Transverse colon (tissue), 4 donors: ENCODE measurements at regions not wholly inside any gene's neighbourhood (a gene's known extent, or its start where the extent isn't known, plus 50 kb on each side); places are given as distances from the start of the nearest gene placed in this dataset.

ENCODE experiments used
- DNase-seq: peaks from one replicate; pipeline ENCODE4 v3.0.0-alpha.2; 2019
- H3K27ac ChIP-seq, 4 donors: fragments of 200-600 bp; sonication (generic); 2 replicates each; pipeline ENCODE4 v1.5.1; 2016 to 2018; ENCODE audit warnings: inconsistent platforms in 4 of 4
- H3K27me3 ChIP-seq: fragments of 200-600 bp; sonication (generic); 2 replicates; pipeline ENCODE4 v1.5.1; 2017; ENCODE audit warnings: inconsistent platforms
- H3K36me3 ChIP-seq, 4 donors: fragments of 200-600 bp; sonication (generic); 2 replicates each; pipeline ENCODE4 v1.5.1; 2017 to 2019; ENCODE audit warnings: inconsistent platforms in 4 of 4
- H3K4me1 ChIP-seq, 4 donors: fragments of 200-600 bp; sonication (generic); 2 replicates each; pipeline ENCODE4 v1.5.1; 2017 to 2020; ENCODE audit warnings: inconsistent platforms in 4 of 4
- H3K4me3 ChIP-seq, 4 donors: fragments of 200-600 bp; sonication (generic); 1 replicate in 1 of 4; 2 replicates in 3 of 4; pipeline versions ENCODE4 v1.5.1 to v1.6.1; 2017 to 2019; ENCODE audit warnings: inconsistent platforms in 4 of 4
- H3K9me3 ChIP-seq, 2 donors: fragments of 200-600 bp; sonication (generic); 2 replicates each; pipeline ENCODE4 v1.5.1; 2017 to 2019; ENCODE audit warnings: inconsistent platforms in 2 of 2
- CTCF ChIP-seq, 5 experiments: fragments of 200-600 bp in 3 of 5; fragments of 450-650 bp in 2 of 5; sonication (generic) in 3 of 5; IDR thresholded peaks; 1 replicate in 2 of 5; 2 replicates in 3 of 5; pipeline ENCODE4 v1.5.1; 2016 to 2017; ENCODE audit warnings: antibody characterized with exemption in 5 of 5, inconsistent platforms in 3 of 5, mild to moderate bottlenecking in 2 of 5, moderate library complexity in 1 of 5
- EP300 ChIP-seq: sonication (generic); formaldehyde crosslinking; IDR thresholded peaks from one replicate; pipeline ENCODE4 v1.6.1; 2017; ENCODE audit warnings: antibody characterized with exemption, low read depth
- POLR2A ChIP-seq: fragments of 450-650 bp; IDR thresholded peaks from one replicate; pipeline ENCODE4 v1.6.1; 2016; ENCODE audit warnings: antibody characterized with exemption, mild to moderate bottlenecking, moderate library complexity
- POLR2AphosphoS5 ChIP-seq, 3 donors: sonication (generic); formaldehyde crosslinking; IDR thresholded peaks; one replicate each; pipeline ENCODE4 v1.6.1; 2016; ENCODE audit warnings: antibody characterized with exemption in 3 of 3
- WGBS, 2 donors: methylation state at CpG; one replicate each; pipeline ENCODE4 v1.1.5; 2018; ENCODE audit warnings: low coverage in 1 of 2; 5-methylcytosine and 5-hydroxymethylcytosine counted together
- in situ Hi-C, 4 donors: fragments of 200-750 bp; cut with MboI; loops; one replicate each; pipeline versions ENCODE4 v1.15.0 to v1.15.1; 2017; ENCODE audit warnings: low sequenced_read_pairs in 3 of 4, low pct_ligation_motif_present in 1 of 4, low pct_unique_long_range_greater_than_20kb in 1 of 4
- intact Hi-C: fragments of 100-400 bp; cut with DNase I; formaldehyde crosslinking; loops from one replicate; pipeline ENCODE4 v1.15.1; 2023; ENCODE audit warnings: low total_unique reads

DNA sequence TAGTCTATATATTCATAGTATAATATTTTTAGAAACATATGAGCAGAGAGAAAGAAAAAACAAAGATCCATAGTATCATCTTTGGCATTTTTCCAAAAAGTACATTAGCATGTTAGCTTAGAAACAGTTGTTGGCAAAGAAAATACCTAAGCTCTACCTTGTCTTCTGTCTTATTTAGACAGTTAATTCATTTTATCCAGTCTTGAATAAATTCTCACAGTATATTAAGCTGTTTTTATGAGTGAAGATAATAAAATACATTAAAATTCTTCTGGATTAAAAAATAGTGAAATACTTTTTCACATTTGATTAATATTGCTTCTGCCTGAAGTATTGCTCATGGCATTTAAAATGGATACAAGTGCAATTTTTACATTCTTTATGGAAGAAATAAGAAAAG, 145.2 kb downstream of the ZIC1 start:
- no peak overlapping the region for H3K4me3 ChIP-seq
- DNase-seq: no peak
- no peaks in the 10 kb centered on the region for H3K9me3 ChIP-seq
- intact Hi-C loops: no loop called here
- no peaks in the 10 kb centered on the region for H3K4me1 ChIP-seq
- H3K27me3 ChIP-seq: no peaks in the 10 kb centered on the region
- no peak for TF ChIP-seq POLR2A
- no peak for TF ChIP-seq EP300
- no peak for TF ChIP-seq POLR2AphosphoS5 (IDR thresholded peaks at IDR 0.05)
- TF ChIP-seq CTCF (IDR thresholded peaks at IDR 0.05): no peak
- no peak overlapping the region for H3K27ac ChIP-seq
- no peaks in the 10 kb centered on the region for H3K36me3 ChIP-seq
- in situ Hi-C loops: no loop called here

DNA sequence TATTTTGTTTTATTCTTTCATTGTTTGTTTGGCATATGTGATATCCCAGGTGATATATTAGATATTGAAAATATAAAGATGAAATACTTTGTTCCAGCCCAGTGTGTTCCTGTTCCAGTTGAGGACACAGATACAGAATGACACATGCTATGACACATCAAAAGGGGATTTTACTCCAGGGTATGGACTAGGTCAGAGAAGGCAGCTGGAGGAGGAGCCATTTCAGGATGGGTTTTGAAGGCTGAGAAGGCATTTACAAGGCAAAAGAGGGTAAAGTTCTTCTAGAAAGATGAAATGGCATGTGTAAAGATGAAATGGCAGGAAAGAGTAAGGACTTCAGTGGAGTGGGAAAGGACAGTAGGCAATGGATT, 163.8 kb downstream of the ZIC1 start:
- no peak for TF ChIP-seq EP300
- TF ChIP-seq CTCF (IDR thresholded peaks at IDR 0.05): no peak
- no peak for TF ChIP-seq POLR2A
- TF ChIP-seq POLR2AphosphoS5 (IDR thresholded peaks at IDR 0.05): no peak
- no peak for DNase-seq
- Histone ChIP-seq H3K9me3 (no peaks in the 10 kb centered on the region), H3K4me3 (no peak overlapping the region), H3K36me3 (no peaks in the 10 kb centered on the region), H3K27ac (no peak overlapping the region), H3K27me3 (no peaks in the 10 kb centered on the region), H3K4me1 (no peaks in the 10 kb centered on the region)
- in situ Hi-C loops: no loop called here
- intact Hi-C loops: no loop called here

GRCh38 chr3:147574621-147575020, 165.5 kb downstream of the ZIC1 start:
- H3K4me1 ChIP-seq: no peaks in the 10 kb centered on the region
- no peak for TF ChIP-seq POLR2AphosphoS5 (IDR thresholded peaks at IDR 0.05)
- no peak for TF ChIP-seq POLR2A
- no peak for TF ChIP-seq CTCF (IDR thresholded peaks at IDR 0.05)
- TF ChIP-seq EP300: no peak
- no peak overlapping the region for H3K4me3 ChIP-seq
- in situ Hi-C loops: no loop called here
- H3K36me3 ChIP-seq: no peaks in the 10 kb centered on the region
- DNase-seq: no peak
- 15 to 17% methylated on average over 1 of the region's 1 CpG for WGBS, 2 donors
- H3K9me3 ChIP-seq: no peaks in the 10 kb centered on the region
- no peak overlapping the region for H3K27ac ChIP-seq
- no peaks in the 10 kb centered on the region for H3K27me3 ChIP-seq
- intact Hi-C loops: no loop called here

DNA sequence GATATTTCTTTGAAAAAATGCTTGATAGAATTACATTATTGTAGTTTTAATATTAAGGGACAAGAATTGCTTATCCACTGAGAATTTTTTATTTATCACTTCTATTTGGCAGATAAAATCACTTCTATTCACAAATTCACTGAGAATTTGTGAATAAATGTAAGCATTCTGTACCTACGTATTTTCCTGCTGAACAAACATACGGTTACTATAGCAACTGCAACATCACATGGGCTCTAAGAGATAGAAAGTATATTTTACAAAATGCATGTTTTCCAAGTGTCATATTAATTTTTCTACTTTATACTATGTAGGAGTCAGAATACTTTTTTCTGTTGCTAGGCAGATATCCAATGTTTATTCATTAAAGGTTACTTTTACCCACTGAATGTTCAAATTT, 166.2 kb downstream of the ZIC1 start:
- WGBS, 2 donors: 78 to 83% methylated on average over 2 of the region's 2 CpGs
- in situ Hi-C loops (no loop called here), intact Hi-C loops (no loop called here)
- Histone ChIP-seq H3K4me1 (no peaks in the 10 kb centered on the region), H3K36me3 (no peaks in the 10 kb centered on the region), H3K4me3 (no peak overlapping the region), H3K27me3 (no peaks in the 10 kb centered on the region), H3K9me3 (no peaks in the 10 kb centered on the region), H3K27ac (no peak overlapping the region)
- no peak for DNase-seq
- TF ChIP-seq EP300: no peak
- TF ChIP-seq CTCF (IDR thresholded peaks at IDR 0.05): no peak
- no peak for TF ChIP-seq POLR2A
- TF ChIP-seq POLR2AphosphoS5 (IDR thresholded peaks at IDR 0.05): no peak

- no peaks in the 10 kb centered on the region for H3K4me1 ChIP-seq
- H3K36me3 ChIP-seq: no peaks in the 10 kb centered on the region
- no peak for DNase-seq
- H3K9me3 ChIP-seq: no peaks in the 10 kb centered on the region
- no peak overlapping the region for H3K27ac ChIP-seq
- intact Hi-C loops: no loop called here
- no peak overlapping the region for H3K4me3 ChIP-seq
- TF ChIP-seq POLR2AphosphoS5 (IDR thresholded peaks at IDR 0.05): no peak
- TF ChIP-seq CTCF (IDR thresholded peaks at IDR 0.05): no peak
- no peak for TF ChIP-seq EP300
- TF ChIP-seq POLR2A: no peak
- in situ Hi-C loops: no loop called here
- H3K27me3 ChIP-seq: no peaks in the 10 kb centered on the region
These were observed 173.5 kb downstream of the ZIC1 start for GRCh38 chr3:147582642-147583041.
